ENCODE measurements at regions not wholly inside any gene's neighbourhood (a gene's known extent, or its start where the extent isn't known, plus 50 kb on each side); places are given as distances from the start of the nearest gene placed in this dataset.

DNA sequence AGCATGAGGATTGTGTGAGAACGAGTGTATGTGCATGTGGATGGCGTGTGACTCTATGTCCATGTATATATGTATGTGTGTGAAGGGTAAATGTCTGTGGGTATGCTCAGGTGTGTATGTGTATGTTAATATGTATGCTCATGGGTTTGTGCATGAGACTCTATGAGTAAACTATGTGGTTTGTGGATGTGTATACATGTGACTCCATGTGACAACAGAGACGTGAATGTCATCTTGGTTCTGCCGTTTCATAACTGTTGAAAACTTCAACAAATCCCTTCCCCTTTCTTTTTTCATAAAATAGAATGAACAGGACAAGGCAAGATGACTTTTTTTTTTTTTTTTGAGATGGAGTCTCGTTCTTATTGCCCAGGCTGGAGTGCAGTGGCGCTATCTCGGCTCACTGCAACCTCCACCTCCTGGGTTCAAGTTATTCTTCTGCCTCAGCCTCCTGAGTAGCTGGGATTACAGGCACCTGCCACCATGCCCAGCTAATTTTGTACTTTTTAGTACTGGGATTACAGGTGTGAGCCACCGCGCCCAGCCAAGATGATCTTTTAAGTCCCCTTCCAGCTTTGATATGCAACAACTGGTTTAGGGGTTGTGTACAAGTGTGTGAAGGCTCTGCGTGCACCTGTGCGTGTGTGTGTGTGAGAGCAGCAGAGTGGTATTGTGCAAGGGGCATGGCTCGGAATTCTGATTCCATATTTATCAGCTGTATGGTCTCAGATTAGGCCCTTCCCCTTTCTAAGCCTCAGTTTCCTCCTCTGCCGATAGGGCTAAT is 106.3 kb downstream of the EBNA1BP2 start:
- FAIRE-seq: peak; percentile 41
- TF ChIP-seq TAF1 (IDR thresholded peaks at IDR 0.05; ENCODE audit: low read depth, low read length): no peak
- TF ChIP-seq POLR2AphosphoS5 (IDR thresholded peaks at IDR 0.05; ENCODE audit: low read depth, low read length): no peak
- TF ChIP-seq POU2F2 (IDR thresholded peaks at IDR 0.05; ENCODE audit: low read depth, low read length): no peak
- TF ChIP-seq SPI1 (IDR thresholded peaks at IDR 0.05; ENCODE audit: low read depth, low read length): no peak
- TF ChIP-seq PAX5 (IDR thresholded peaks at IDR 0.05; ENCODE audit: insufficient read depth, low read length, severe bottlenecking): no peak
- TF ChIP-seq POLR2A (IDR thresholded peaks at IDR 0.05; ENCODE audit: low read depth, low read length): no peak
- DNase-seq (ENCODE audit: insufficient read length, low spot score): no peak

DNA sequence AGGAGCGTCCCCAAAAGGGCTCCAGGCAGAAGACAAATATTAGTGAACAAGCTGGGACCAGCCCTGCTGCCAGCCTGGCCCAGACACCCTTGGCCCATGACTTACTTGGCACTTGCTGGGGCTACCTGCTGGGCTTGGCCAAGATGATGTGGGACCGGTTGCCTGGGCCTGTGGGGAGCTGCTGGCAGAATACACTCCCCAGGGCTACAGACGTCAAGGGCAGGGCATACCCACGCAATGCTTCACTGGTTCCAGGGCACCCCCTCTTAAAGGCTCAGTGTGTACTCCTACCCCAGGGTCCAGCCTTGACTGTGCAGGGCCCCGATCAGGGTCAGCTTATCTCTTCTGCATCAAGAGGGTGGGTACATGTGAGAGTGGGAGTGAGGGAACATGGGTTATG is 106.5 kb upstream of the SLC2A1 start:
- DNase-seq (ENCODE audit: insufficient read length, low spot score) (no peak), FAIRE-seq (no peak)
- TF ChIP-seq TAF1 (IDR thresholded peaks at IDR 0.05; ENCODE audit: low read depth, low read length) (no peak), SPI1 (IDR thresholded peaks at IDR 0.05; ENCODE audit: low read depth, low read length) (no peak), POU2F2 (IDR thresholded peaks at IDR 0.05; ENCODE audit: low read depth, low read length) (no peak), POLR2A (IDR thresholded peaks at IDR 0.05; ENCODE audit: low read depth, low read length) (no peak), POLR2AphosphoS5 (IDR thresholded peaks at IDR 0.05; ENCODE audit: low read depth, low read length) (no peak), PAX5 (IDR thresholded peaks at IDR 0.05; ENCODE audit: insufficient read depth, low read length, severe bottlenecking) (no peak)

DNA sequence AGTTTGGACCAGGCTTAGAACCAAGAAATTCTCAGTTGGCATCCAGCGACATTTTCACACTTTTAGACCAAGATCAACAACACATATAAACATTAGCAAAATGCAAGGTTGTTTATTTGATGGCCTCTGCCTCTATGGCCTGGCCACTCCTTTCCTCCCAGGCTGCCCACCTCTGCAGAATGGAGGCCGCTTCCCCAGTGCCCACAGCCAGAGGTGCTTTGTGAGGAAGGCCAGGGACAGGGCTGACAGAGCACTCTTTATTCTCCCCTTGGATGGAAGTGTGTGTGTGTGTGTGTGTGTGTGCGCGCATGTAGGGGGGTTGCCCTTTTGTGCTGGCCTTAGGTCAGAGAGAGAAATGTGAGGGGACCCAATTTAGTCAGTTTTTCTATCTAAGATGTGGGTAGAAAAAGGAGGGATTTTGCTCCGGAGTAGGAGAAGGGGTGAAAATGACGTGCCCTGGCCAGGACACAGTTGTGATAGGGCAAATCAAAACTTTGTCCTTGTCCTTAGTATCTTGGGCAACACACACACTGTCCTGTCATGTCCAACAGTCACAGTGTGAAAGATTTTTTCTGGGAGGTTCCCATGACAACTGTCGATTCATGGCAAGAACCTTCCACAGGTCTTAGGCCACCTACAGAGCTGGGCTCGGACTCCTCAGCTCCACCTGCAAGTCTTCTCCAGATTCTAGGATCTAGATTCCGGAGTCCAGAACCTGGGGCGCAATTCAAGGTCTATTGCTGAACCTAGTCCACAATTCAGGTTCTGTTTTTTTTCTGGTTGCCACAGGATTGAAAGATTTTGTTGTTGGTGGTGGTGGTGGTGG is 104.9 kb upstream of the SLC2A1 start:
- FAIRE-seq (no peak), DNase-seq (ENCODE audit: insufficient read length, low spot score) (no peak)
- TF ChIP-seq PAX5 (IDR thresholded peaks at IDR 0.05; ENCODE audit: insufficient read depth, low read length, severe bottlenecking) (no peak), TAF1 (IDR thresholded peaks at IDR 0.05; ENCODE audit: low read depth, low read length) (no peak), POU2F2 (IDR thresholded peaks at IDR 0.05; ENCODE audit: low read depth, low read length) (no peak), POLR2AphosphoS5 (IDR thresholded peaks at IDR 0.05; ENCODE audit: low read depth, low read length) (no peak), SPI1 (IDR thresholded peaks at IDR 0.05; ENCODE audit: low read depth, low read length) (no peak), POLR2A (IDR thresholded peaks at IDR 0.05; ENCODE audit: low read depth, low read length) (no peak)

GRCh38 chr1:43062527-43063095 is 103.9 kb upstream of the SLC2A1 start:
- no peak for DNase-seq (ENCODE audit: insufficient read length, low spot score)
- no peak for TF ChIP-seq SPI1 (IDR thresholded peaks at IDR 0.05; ENCODE audit: low read depth, low read length)
- no peak for TF ChIP-seq PAX5 (IDR thresholded peaks at IDR 0.05; ENCODE audit: insufficient read depth, low read length, severe bottlenecking)
- FAIRE-seq: peak; percentile 48

GRCh38 chr1:43061757-43062156 is 103.1 kb upstream of the SLC2A1 start:
- FAIRE-seq (no peak), DNase-seq (ENCODE audit: insufficient read length, low spot score) (no peak)
- TF ChIP-seq PAX5 (IDR thresholded peaks at IDR 0.05; ENCODE audit: insufficient read depth, low read length, severe bottlenecking) (no peak), TAF1 (IDR thresholded peaks at IDR 0.05; ENCODE audit: low read depth, low read length) (no peak), POLR2AphosphoS5 (IDR thresholded peaks at IDR 0.05; ENCODE audit: low read depth, low read length) (no peak), POU2F2 (IDR thresholded peaks at IDR 0.05; ENCODE audit: low read depth, low read length) (no peak)

DNA sequence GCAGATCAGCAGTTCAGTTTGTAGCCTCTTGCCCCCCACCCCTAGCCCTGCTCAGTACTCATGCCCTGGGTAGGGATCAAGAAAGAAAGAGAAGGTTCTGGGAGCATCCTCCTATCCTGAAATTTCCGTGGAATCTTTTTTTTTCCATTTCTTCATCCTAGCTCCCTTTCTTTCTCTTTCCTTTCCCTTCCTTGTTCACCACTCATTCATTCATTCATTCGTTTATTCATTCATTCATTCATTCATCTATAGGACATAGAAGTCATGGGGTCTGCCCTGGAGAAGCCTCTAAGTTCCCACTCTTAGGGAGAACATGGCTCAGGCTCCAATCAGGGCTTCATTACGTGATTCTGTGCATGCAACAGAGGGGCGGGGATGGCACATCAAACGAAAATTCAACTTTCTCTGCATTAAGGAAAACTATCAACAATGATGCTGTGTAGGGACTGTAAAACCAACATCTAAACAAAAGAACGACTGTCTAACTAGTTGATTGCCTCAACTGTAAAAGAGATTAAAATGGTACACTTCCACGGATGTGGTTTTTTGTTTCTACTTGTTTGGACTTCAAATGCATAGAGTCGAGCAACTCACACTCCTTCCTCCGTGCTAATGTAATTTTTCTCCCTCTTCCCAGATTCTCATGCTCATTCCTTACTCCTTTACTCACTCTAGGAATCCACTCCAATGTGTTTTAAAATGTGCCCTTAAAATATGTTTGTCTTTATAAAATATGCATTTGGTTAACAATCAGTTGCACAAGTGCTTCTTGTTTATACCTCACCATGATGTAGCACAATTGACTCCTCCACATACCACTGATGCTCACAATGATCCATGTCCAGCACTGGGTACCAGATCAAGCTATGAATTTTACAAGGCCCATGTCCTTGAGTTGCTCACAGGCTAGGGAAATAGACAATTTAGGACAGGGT is 101.2 kb upstream of the SLC2A1 start:
- no peak for TF ChIP-seq POLR2AphosphoS5 (IDR thresholded peaks at IDR 0.05; ENCODE audit: low read depth, low read length)
- no peak for TF ChIP-seq POU2F2 (IDR thresholded peaks at IDR 0.05; ENCODE audit: low read depth, low read length)
- TF ChIP-seq POLR2A (IDR thresholded peaks at IDR 0.05; ENCODE audit: low read depth, low read length): no peak
- TF ChIP-seq SPI1 (IDR thresholded peaks at IDR 0.05; ENCODE audit: low read depth, low read length): no peak
- TF ChIP-seq TAF1 (IDR thresholded peaks at IDR 0.05; ENCODE audit: low read depth, low read length): no peak
- no peak for TF ChIP-seq PAX5 (IDR thresholded peaks at IDR 0.05; ENCODE audit: insufficient read depth, low read length, severe bottlenecking)
- FAIRE-seq (no peak), DNase-seq (ENCODE audit: insufficient read length, low spot score) (no peak)

DNA sequence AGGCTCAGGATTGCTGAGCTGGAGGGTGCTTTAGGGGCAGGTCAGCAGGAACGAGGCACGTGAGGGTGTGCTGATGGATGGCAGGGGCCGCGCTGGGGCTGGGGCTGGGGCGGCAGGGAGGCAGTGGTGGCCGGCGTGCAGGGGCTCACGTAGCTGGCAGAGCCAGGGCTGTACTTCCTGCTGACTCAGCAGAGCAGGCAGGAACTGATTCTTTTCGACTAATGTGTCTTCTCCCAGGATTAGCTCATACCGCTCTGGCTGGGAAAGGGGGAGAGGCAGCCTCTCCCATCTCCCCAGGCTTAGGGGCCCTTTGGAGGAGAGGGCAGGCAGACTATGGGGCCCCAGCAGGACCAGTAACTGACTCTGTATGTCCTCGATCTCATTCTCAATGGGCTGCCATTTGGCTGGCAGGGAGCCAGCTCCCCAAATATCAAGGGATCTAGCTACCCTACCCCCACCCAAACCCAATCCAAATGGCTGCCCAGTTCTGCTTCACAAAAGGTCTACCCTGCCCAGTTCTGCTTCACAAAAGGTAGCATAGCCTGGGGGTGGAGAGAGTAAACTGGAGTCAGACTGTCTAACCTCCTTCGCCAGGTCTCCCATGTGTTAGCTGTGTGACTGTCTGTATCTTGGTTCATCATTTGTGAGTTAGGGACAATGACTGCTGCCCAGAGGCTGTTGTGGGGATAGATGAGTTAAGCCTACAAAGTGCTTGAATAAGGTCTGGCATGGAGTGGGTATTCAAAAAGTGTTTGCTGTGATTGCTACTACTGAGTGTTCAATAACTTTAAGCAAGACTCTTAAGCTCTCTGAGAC is 100.1 kb upstream of the SLC2A1 start:
- TF ChIP-seq POLR2A (IDR thresholded peaks at IDR 0.05; ENCODE audit: low read depth, low read length): no peak
- no peak for TF ChIP-seq SPI1 (IDR thresholded peaks at IDR 0.05; ENCODE audit: low read depth, low read length)
- no peak for TF ChIP-seq POLR2AphosphoS5 (IDR thresholded peaks at IDR 0.05; ENCODE audit: low read depth, low read length)
- no peak for TF ChIP-seq TAF1 (IDR thresholded peaks at IDR 0.05; ENCODE audit: low read depth, low read length)
- TF ChIP-seq POU2F2 (IDR thresholded peaks at IDR 0.05; ENCODE audit: low read depth, low read length): no peak
- no peak for TF ChIP-seq PAX5 (IDR thresholded peaks at IDR 0.05; ENCODE audit: insufficient read depth, low read length, severe bottlenecking)
- FAIRE-seq (peak; percentile 20), DNase-seq (ENCODE audit: insufficient read length, low spot score) (no peak)

DNA sequence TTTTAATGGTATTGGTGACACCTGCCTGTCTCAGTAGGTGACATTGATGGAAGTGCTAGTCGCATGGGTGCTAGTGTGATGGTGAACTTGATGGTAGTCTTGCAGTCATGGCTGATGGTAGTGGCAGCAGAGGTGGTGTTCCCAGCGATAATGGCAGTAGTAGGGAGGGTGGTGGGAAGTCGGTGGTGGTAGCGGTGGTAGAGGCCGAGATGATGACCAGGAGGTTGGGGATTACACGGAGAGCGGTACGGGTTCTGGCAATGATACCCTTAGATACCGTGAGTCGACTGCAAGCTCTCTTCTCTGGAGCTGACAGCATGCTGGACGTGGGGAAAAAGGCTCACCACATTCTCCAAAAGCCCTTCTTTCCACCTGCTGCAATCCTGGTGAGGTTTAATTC is 99.4 kb upstream of the SLC2A1 start:
- TF ChIP-seq POLR2A (IDR thresholded peaks at IDR 0.05; ENCODE audit: low read depth, low read length) (no peak), POU2F2 (IDR thresholded peaks at IDR 0.05; ENCODE audit: low read depth, low read length) (no peak), SPI1 (IDR thresholded peaks at IDR 0.05; ENCODE audit: low read depth, low read length) (no peak), TAF1 (IDR thresholded peaks at IDR 0.05; ENCODE audit: low read depth, low read length) (no peak), POLR2AphosphoS5 (IDR thresholded peaks at IDR 0.05; ENCODE audit: low read depth, low read length) (no peak)
- FAIRE-seq (no peak), DNase-seq (ENCODE audit: insufficient read length, low spot score) (no peak)
